Body of pancreas (tissue), 4 donors: ENCODE measurements at regions not wholly inside any gene's neighbourhood (a gene's known extent, or its start where the extent isn't known, plus 50 kb on each side); places are given as distances from the start of the nearest gene placed in this dataset.

Experiments used
- ATAC-seq: fragments of 150-250 bp; one replicate; pipeline ENCODE4 v1.9.1; 2016
- DNase-seq, 4 donors: peaks; one replicate each; pipeline ENCODE4 v3.0.0-alpha.2; 2019
- H3K27ac ChIP-seq, 4 donors: fragments of 200-600 bp; sonication (generic); 1 replicate in 3 of 4; 2 replicates in 1 of 4; pipeline versions ENCODE4 v1.5.1 to v1.6.1; 2016 to 2019; ENCODE audit warnings: mild to moderate bottlenecking in 1 of 4, mixed read lengths in 1 of 4, moderate library complexity in 1 of 4
- H3K27me3 ChIP-seq, 2 donors: fragments of 200-600 bp; sonication (generic); one replicate each; pipeline ENCODE4 v1.6.0; 2016; ENCODE audit warnings: mild to moderate bottlenecking in 1 of 2
- H3K36me3 ChIP-seq, 2 donors: fragments of 200-600 bp; sonication (generic); replicated peaks in 1 of 2; 2 replicates each; pipeline ENCODE4 v1.5.1; 2016; ENCODE audit warnings: low read depth in 2 of 2; ENCODE audit not compliant: insufficient read depth in 1 of 2
- H3K4me1 ChIP-seq: fragments of 200-600 bp; sonication (generic); one replicate; pipeline ENCODE4 v1.6.0; 2016
- H3K4me3 ChIP-seq, 2 donors: fragments of 200-600 bp; sonication (generic); 1 replicate in 1 of 2; 2 replicates in 1 of 2; pipeline ENCODE4 v1.5.1; 2016 to 2019
- H3K9me3 ChIP-seq, 3 donors: fragments of 200-600 bp; sonication (generic); 1 replicate in 2 of 3; 2 replicates in 1 of 3; pipeline ENCODE4 v1.5.1; 2016
- POLR2A ChIP-seq, 3 donors: fragments of 450-650 bp; IDR thresholded peaks; one replicate each; pipeline ENCODE4 v1.6.1; 2016; ENCODE audit warnings: antibody characterized with exemption in 3 of 3, mild to moderate bottlenecking in 2 of 3
- WGBS, 2 donors: methylation state at CpG; one replicate each; pipeline ENCODE4 v1.1.5; 2017; 5-methylcytosine and 5-hydroxymethylcytosine counted together
- intact Hi-C: fragments of 100-400 bp; cut with DNase I; formaldehyde crosslinking; loops from one replicate; pipeline ENCODE4 v1.15.1; 2023
- TF ChIP-seq, protein P1 (sequence below), 7 experiments: fragments of 450-650 bp in 4 of 7; fragments of 200-600 bp in 3 of 7; sonication (generic) in 3 of 7; IDR thresholded peaks; one replicate each; pipeline ENCODE4 v1.5.1; 2016 to 2019; ENCODE audit warnings: antibody characterized with exemption in 7 of 7

DNA sequence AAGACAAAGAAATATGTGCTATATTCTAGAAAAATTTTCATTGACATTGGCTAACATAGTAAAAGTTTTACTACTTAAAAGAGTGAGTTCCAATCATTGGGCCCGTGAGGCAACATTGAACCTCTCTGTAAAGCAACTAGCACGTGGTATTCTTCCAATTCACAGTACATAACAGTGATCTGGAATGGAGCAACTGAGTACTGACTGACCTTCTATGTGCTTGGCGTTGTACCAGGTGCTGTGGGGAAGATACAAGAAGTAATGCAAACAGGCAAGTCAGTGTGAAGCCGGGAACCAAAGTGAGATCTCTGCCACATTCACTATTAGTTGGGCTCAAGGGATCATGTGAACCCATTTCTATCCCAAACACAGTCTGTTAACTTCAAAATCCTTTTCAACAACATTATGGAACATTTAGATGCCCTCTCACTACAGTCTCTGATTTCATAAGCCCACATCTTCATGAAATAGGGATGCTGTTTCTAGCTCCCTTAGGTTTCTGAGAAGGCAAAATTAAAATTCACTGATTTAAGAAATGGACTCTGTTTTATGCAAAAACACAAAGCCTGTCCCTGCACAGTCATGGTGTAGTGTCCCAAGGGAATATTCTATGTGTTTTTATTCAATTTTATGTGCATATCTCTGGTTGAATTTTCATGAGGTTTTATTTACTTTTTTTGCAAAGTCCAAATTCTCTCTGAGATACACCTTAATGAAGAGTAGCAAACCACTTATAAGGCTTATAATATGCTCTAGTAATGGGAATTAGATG, 61.8 kb upstream of the NCAM1 start:
- Histone ChIP-seq H3K4me3 (no peak overlapping the region), H3K27ac (no peak overlapping the region), H3K9me3 (no peaks in the 10 kb centered on the region), H3K36me3 (no peaks in the 10 kb centered on the region), H3K27me3 (no peaks in the 10 kb centered on the region), H3K4me1 (no peaks in the 10 kb centered on the region)
- DNase-seq (no peak), ATAC-seq (no peak)
- intact Hi-C loops, result no loop called here
- 51 to 70% methylated on average over 4 of the region's 4 CpGs for whole genome bisulfite sequencing, 2 donors
- TF ChIP-seq POLR2A (IDR thresholded peaks at IDR 0.05), result no peak
- TF ChIP-seq, protein P1, sequence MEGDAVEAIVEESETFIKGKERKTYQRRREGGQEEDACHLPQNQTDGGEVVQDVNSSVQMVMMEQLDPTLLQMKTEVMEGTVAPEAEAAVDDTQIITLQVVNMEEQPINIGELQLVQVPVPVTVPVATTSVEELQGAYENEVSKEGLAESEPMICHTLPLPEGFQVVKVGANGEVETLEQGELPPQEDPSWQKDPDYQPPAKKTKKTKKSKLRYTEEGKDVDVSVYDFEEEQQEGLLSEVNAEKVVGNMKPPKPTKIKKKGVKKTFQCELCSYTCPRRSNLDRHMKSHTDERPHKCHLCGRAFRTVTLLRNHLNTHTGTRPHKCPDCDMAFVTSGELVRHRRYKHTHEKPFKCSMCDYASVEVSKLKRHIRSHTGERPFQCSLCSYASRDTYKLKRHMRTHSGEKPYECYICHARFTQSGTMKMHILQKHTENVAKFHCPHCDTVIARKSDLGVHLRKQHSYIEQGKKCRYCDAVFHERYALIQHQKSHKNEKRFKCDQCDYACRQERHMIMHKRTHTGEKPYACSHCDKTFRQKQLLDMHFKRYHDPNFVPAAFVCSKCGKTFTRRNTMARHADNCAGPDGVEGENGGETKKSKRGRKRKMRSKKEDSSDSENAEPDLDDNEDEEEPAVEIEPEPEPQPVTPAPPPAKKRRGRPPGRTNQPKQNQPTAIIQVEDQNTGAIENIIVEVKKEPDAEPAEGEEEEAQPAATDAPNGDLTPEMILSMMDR (IDR thresholded peaks at IDR 0.05), result no peak

DNA sequence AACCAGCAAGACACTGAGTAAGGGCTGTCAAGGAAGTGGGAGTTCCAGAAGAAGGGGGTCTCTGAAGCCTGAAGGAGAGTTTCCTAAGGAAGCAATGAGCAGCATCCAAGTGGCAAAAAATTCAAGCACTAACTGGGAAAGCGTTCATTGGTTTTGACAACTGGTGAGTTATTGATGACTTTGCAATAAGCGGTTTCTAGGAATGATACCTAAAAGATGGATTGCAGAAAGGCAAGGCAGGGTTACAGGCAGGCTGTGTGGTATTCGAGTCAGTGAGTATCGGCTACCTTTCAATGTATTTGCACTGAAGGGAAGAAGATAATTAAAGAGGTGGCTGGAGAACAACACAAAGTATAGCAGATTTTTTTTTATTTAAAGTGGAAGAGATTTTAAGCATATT, 59.3 kb upstream of the NCAM1 start:
- Histone ChIP-seq H3K9me3 (no peaks in the 10 kb centered on the region), H3K36me3 (no peaks in the 10 kb centered on the region), H3K27ac (no peak overlapping the region), H3K4me1 (no peaks in the 10 kb centered on the region), H3K27me3 (no peaks in the 10 kb centered on the region), H3K4me3 (no peak overlapping the region)
- intact Hi-C loops, result no loop called here
- ATAC-seq, result no peak
- 53 to 59% methylated on average over 4 of the region's 4 CpGs for WGBS, 2 donors
- no peak for DNase-seq
- TF ChIP-seq, protein P1 (IDR thresholded peaks at IDR 0.05), result no peak
- no peak for TF ChIP-seq POLR2A (IDR thresholded peaks at IDR 0.05)

DNA sequence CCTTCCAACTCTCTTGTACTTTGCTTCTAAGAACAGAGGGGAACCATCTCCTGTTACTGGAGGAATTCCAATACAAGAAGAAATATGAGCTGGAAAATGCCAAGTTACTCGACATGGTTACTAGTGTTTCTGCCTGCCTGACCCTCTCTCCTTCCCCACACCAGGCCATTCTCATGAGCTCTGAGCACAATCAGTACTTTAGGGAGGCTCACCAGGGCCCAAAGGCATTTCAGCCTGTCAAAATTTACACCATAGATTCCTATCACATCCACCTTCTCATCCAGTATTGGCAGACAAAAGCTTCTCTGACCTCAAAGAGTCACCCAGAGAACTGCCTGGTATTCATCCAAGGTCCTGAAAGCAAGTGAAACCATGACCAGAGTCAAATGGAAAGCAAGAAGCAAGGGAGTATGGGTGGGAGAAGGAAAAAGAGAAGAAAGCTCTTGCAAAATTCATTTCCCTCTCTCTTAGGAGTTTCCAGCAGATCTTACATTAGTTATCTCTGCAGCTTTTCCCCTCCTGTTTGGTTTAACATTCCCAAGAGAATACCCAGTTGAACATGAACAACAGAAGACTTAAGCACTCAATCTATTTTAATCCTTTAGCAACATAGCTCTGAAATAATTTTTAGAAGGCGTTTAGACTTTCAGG, 58.7 kb upstream of the NCAM1 start:
- DNase-seq (no peak), ATAC-seq (no peak)
- intact Hi-C loops, result no loop called here
- Histone ChIP-seq H3K27ac (no peak overlapping the region), H3K4me1 (no peaks in the 10 kb centered on the region), H3K9me3 (no peaks in the 10 kb centered on the region), H3K36me3 (no peaks in the 10 kb centered on the region), H3K27me3 (no peaks in the 10 kb centered on the region), H3K4me3 (no peak overlapping the region)
- 35 to 39% methylated on average over 2 of the region's 2 CpGs for WGBS, 2 donors
- TF ChIP-seq, protein P1 (IDR thresholded peaks at IDR 0.05), result no peak
- no peak for TF ChIP-seq POLR2A (IDR thresholded peaks at IDR 0.05)

DNA sequence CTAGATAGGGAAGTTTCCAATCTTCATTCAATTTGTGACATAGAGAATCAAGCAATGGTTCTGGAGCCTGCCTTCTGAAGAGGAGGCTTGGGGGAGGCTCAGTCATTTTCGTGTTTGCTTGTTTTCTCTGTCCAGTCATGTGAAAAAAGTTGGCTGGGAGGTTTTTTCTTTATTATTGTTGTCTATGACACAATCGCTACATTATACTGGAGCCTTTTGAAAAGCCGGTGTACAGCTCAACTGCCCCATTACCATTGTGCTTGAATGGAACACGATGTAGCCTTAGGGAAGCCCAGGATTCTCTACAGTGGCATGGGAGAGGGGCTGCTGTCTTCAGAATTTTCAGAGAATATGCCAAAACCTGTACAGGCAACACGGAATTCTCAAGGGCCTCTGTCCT, 57.9 kb upstream of the NCAM1 start:
- intact Hi-C loops, result no loop called here
- DNase-seq, result no peak
- no peaks in the 10 kb centered on the region for H3K9me3 ChIP-seq
- no peak overlapping the region for H3K27ac ChIP-seq
- no peak overlapping the region for H3K4me3 ChIP-seq
- H3K27me3 ChIP-seq, result no peaks in the 10 kb centered on the region
- TF ChIP-seq, protein P1 (IDR thresholded peaks at IDR 0.05), result no peak
- no peak for TF ChIP-seq POLR2A (IDR thresholded peaks at IDR 0.05)
- ATAC-seq, result no peak
- H3K36me3 ChIP-seq, result no peaks in the 10 kb centered on the region
- WGBS, 2 donors, result 65 to 68% methylated on average over 5 of the region's 5 CpGs
- H3K4me1 ChIP-seq, result no peaks in the 10 kb centered on the region
